DMS 273 (cell line): ENCODE measurements at regions not wholly inside any gene's neighbourhood (a gene's known extent, or its start where the extent isn't known, plus 50 kb on each side); places are given as distances from the start of the nearest gene placed in this dataset.
"Not testable (repeated sequence)": the region's sequence is repeated elsewhere in the genome, so short reads cannot be mapped to it uniquely, and the experiment has no call there.

Experiments used
- DNase-seq: peaks from one replicate; lab custom pipeline; 2025; ENCODE audit not compliant: unreplicated experiment; lab: John Stamatoyannopoulos, UW

- DNase-seq: no peak
These were observed 382.3 kb upstream of the ZFP42 start for GRCh38 chr4:187613089-187613839.

- no peak for DNase-seq
These were observed 379.6 kb upstream of the ZFP42 start for GRCh38 chr4:187615972-187616371.

GRCh38 chr4:187617113-187617512 lies 378.5 kb upstream of the ZFP42 start:
- no peak for DNase-seq

DNA sequence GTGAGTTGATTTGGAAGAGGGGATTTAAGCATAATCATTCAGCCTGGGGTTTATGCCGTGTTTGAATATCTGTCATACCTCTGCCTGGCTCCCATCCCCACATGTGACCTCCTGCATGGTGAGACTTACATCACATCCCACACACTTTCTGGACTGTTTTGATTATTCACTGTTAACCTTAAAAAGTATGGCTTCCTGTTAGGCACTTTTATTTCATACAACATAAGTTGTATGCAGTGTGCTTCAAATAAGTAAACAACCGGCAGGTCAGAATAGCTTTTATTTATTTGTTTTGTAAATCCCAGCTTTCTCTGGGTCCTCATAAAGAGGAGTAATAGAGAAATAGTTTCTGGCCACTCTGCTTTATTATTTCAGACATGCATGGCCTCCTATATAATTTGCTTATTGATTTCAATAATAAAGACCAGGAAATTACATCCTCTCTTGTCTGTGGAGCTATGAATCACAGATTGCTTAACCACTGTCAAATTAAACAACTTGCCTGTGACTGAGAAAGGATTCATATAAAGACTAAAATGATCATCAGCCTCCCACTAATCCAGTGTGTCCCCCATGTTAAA lies 376.8 kb upstream of the ZFP42 start:
- DNase-seq: no peak

DNA sequence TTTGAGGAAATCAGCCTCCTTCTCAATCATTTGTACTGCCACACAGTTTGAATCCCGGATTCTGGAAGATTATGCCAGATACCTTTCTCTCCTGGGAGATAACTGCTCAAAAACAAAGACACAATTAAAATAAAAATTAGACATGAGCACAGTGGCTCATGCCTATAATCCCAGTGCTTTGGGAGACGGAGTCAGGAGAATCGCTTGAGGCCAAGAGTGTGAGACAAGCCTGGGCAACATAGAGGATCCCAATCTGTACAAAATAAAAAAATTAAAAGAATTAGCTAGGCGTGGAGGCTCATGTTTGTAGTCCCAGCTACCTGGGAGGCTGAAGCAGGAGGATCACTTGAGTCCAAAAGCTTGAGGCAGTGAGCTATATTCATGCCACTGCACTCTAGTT lies 376.3 kb upstream of the ZFP42 start:
- no peak for DNase-seq

DNA sequence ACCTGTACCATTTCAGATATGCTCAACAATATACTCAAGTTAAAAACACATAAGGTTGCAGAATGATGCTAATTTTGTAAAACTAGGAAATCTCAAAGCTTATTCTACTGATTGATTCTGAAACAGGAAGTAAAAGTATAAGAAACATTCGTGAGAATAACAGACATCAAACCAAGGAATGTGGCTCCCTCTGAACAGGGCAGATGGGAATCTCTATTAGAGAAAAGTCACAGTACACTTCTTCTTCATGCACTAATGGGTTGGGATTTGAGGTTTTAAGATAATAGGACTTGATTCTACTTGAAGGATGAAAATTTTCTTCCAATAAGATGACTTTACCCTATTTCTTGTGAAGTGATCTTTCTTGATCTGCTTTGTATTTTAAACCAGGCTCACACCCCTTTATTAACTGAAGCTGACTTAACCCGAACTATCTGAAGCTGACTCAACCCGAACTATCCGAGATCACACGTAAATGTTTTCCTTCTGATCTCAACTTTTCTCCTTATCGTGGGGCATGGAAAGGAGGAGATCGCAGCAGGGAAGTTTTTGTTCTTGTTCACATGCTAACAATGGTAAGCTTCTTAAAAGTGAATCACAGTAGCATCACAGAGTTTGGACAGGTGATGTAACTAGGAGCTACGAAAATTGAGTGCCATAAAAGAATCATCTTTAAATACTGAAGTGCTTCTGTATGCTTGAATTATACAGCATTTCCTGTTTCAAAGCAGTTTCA lies 363.1 kb upstream of the ZFP42 start:
- no peak for DNase-seq

GRCh38 chr4:187633245-187633644 lies 362.3 kb upstream of the ZFP42 start:
- no peak for DNase-seq

GRCh38 chr4:187656959-187657358 lies 338.6 kb upstream of the ZFP42 start:
- no peak for DNase-seq

GRCh38 chr4:187663076-187663475 lies 332.5 kb upstream of the ZFP42 start:
- DNase-seq: no peak

DNA sequence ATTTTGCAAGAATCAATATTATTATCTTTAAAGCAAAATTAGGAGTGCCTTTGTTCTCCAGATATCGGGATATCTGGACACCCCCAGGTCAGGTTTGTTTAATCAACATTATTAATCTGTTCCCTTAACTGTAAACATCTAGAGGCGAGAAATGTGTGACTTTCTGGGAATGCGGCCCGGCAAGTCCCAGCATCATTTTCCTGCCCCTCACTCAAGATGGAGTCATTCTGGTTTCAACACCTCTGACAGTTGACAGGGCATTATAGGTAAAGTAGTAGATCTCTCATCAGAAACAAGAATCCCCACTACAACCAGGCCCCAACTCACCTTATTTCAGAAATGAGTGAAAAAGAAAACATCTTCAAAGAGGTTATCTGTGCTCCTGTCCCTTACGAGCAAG lies 331.6 kb upstream of the ZFP42 start:
- no peak for DNase-seq

DNA sequence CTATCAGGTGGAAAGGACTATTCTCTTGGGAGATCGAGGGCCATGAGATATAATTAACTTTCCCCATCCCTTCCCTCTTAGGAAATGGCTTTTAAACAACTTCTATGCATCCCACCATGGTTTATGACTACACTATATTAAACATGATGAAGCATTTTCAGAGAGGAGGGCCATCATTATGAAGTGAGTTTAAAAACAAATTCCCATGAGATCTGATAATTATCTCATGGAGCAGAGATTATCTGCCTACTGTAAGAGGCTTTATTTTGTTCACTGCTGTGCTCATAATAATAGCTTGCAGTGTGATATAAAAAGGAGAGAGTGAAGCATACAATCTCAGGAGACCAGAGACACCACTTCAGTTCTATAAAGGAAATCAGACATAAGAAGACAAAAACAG lies 330.5 kb upstream of the ZFP42 start:
- no peak for DNase-seq

DNA sequence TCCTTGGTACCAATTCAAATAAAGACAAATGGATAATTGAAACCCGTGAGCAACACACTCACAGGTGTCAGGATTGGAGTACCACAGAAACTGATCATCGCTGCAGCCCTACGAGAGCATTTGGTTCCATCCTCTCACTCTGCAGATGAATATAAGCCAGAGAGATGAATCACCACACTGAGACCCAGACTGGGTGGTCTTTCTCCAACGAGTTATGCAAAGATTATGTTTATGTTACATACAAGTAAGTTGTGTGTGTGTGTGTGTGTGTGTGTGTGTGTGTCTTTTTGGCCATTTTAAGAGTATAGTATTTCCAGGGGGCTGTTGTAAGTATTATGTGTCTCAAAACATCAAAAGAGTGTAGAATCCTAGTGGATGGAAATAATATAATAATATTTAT lies 329.5 kb upstream of the ZFP42 start:
- no peak for DNase-seq

DNA sequence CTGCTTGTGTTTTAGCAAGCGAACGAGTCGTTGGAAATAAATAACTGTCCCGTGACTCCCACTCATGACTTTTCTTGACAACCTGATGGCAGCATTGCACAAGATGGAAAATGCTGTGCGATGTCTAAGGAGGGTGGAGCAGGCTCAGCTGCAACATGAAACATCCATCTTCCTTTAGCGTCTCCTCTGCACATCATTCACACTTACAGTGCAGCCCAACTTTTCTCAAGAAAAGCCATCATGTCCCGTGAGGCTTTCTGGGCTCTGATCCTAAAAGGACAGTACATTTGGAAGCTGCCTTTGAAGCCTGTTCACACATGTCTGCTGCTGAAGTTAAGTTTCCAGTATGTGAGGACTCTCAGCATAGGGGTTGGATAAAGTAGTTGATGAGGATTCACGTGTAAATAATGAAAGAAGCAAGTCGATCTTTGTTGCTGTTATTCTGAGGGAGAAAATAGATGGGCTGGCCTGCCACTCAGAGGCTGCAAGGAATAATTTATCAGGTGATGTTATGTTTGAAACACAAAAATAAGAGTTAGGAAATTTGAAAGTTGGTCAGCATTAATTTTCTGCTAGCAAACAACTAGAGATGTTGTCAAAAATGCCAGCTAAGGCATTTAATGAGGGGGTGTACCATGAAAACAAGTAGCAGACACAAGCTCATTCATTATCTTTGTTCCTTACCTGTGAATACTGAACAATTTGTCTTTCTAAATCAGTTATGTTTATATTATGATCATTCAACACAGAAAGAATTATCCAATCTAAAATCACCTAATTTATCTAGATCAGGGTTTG lies 328.7 kb upstream of the ZFP42 start:
- no peak for DNase-seq

DNA sequence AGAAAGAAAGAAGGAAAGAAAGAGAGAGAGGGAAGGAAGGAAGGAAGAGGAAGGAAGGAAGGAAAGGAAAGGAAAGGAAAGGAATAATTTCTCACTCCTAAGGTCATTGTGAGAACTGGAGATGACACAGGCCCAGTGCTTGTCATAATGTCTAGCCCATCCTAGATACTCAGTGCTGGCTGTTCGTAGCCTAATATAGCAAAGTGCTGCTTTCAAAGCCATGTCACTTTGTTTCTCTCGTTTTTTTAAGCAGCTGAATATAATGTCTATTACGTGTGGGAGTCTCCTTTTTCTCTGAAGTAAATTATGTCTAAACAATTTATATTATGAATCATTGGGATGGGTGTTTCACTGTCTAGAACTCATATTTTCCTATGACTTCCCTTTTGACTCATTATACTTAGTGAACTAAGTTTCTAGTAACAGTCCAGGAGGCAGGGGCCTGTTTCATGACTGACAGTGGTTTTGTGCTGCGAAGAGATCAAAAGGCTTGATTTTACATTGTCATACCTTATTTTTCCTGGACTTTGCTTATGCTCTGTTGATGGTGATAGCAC lies 327.0 kb upstream of the ZFP42 start:
- no peak for DNase-seq

- not testable (repeated sequence) for DNase-seq
These were observed 324.1 kb upstream of the ZFP42 start for GRCh38 chr4:187671521-187671920.

- not testable (repeated sequence) for DNase-seq
These were observed 323.6 kb upstream of the ZFP42 start for GRCh38 chr4:187671958-187672357.

- DNase-seq: not testable (repeated sequence)
These were observed 323.0 kb upstream of the ZFP42 start for GRCh38 chr4:187672526-187672925.

DNA sequence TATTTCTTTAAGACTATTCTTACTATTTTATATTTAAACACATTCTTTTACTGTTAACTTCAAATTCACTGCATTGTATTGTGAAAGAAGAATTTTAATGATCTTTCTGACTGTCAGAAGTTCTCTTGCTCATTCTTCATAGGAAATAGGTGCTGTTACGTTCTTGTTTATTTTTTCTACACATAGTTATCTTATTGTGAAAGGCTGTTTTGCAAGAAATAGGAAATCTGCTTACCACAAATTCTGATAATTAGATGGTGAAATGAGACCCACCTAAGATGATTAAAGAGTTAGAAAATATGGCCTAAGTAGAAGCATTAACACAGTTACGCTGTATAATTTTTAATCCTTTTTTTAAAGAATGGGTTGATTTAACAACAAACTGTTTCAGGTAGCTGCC lies 316.1 kb upstream of the ZFP42 start:
- no peak for DNase-seq

DNA sequence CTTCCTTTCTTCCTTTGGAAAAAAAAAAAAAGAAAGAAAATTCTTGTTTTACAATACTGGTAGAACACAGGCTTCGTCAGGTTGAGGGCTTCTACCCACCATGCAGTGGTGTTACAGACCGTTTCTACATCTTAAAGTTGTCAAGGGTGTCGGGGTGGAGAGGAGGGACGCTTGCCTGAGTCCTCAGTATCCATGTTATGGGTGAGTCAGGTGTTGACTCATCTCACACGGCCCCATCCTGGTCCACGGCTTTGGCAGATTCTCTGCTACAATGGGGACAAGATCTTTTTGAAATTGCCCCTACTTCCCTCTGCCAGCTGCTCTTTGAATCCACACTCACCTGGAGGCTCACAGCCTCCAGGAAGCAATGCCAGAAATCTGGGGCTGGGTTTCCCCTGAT lies 310.3 kb upstream of the ZFP42 start:
- no peak for DNase-seq

DNA sequence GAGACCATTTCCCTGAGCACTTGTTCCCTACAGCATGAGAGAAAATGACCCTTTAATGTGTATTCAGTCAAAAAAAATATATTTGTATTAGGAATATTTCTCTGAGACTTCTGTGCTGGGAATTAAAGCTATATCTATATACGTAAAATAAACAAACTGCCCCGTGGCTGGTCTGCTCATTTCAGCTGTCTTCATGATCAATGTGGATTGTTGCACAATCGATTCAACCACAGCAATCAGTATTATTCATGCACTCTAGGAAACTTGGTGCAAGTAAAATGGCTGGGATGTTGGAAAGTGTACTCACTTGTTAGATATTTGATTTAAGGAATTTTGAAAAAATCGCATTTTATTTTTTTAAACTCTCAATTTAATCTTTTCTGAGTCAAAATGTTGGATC lies 307.9 kb upstream of the ZFP42 start:
- DNase-seq: no peak

DNA sequence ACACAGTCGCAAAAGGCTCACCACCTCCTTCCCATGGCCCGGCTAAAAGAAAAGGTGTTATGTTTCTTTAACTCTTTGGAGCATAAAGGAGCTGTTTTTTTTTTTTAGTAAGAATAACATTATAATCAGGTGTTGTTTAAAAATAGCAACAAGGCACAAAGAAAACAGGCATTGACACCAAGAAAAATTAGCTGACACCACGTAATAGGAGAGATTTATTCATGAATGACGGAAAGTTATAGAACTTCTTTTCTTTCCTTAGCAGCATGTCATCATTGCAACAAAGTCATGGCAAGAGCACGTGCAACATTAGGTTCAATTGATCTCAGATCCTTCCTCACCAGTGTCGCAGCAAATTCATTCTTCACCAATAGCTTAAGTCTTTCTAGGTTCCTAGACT lies 302.9 kb upstream of the ZFP42 start:
- no peak for DNase-seq
